ENCODE measurements at regions not wholly inside any gene's neighbourhood (a gene's known extent, or its start where the extent isn't known, plus 50 kb on each side); places are given as distances from the start of the nearest gene placed in this dataset.

GRCh38 chr2:64757126-64757525 lies 103.4 kb upstream of the SERTAD2 start:
- H3K27me3 Mint-ChIP-seq (ENCODE audit: low read depth, poor library complexity): peaks cover 26% of the 10 kb centered on the region
- TF ChIP-seq CTCF (IDR thresholded peaks at IDR 0.05): no peak

GRCh38 chr2:64760128-64760527 lies 106.4 kb upstream of the SERTAD2 start:
- Mint-ChIP-seq H3K9me3 (peaks cover 10% of the 10 kb centered on the region), H3K36me3 (ENCODE audit: low read depth) (no peaks in the 10 kb centered on the region), H3K27ac (peak overlapping the region; percentile 7), H3K4me3 (no peak overlapping the region), H3K27me3 (ENCODE audit: low read depth, poor library complexity) (peaks cover 21% of the 10 kb centered on the region), H3K4me1 (peaks cover 13% of the 10 kb centered on the region)
- TF ChIP-seq CTCF (IDR thresholded peaks at IDR 0.05): no peak
- no peak for DNase-seq

More at GRCh38 chr2:64757126-64757525, 103.4 kb upstream of the SERTAD2 start:
- no peaks in the 10 kb centered on the region for H3K36me3 Mint-ChIP-seq (ENCODE audit: low read depth)
- peaks cover 16% of the 10 kb centered on the region for H3K9me3 Mint-ChIP-seq
- no peak overlapping the region for H3K4me3 Mint-ChIP-seq
- no peak overlapping the region for H3K27ac Mint-ChIP-seq
- H3K4me1 Mint-ChIP-seq: peaks cover 20% of the 10 kb centered on the region
- DNase-seq: no peak

GRCh38 chr2:64762301-64762997 lies 108.7 kb upstream of the SERTAD2 start:
- Mint-ChIP-seq H3K4me1 (peaks cover 19% of the 10 kb centered on the region), H3K4me3 (no peak overlapping the region), H3K9me3 (no peaks in the 10 kb centered on the region), H3K36me3 (ENCODE audit: low read depth) (no peaks in the 10 kb centered on the region), H3K27me3 (ENCODE audit: low read depth, poor library complexity) (peaks cover 25% of the 10 kb centered on the region), H3K27ac (no peak overlapping the region)
- no peak for DNase-seq
- TF ChIP-seq CTCF (IDR thresholded peaks at IDR 0.05): no peak

GRCh38 chr2:64763126-64763525 lies 109.4 kb upstream of the SERTAD2 start:
- H3K36me3 Mint-ChIP-seq (ENCODE audit: low read depth): no peaks in the 10 kb centered on the region
- no peak overlapping the region for H3K4me3 Mint-ChIP-seq
- H3K4me1 Mint-ChIP-seq: peaks cover 23% of the 10 kb centered on the region
- DNase-seq: no peak
- H3K9me3 Mint-ChIP-seq: no peaks in the 10 kb centered on the region
- no peak overlapping the region for H3K27ac Mint-ChIP-seq
- peaks cover 28% of the 10 kb centered on the region for H3K27me3 Mint-ChIP-seq (ENCODE audit: low read depth, poor library complexity)
- TF ChIP-seq CTCF (IDR thresholded peaks at IDR 0.05): no peak

- Mint-ChIP-seq H3K4me3 (no peak overlapping the region), H3K27ac (no peak overlapping the region)
Observed at GRCh38 chr2:64765160-64765805, 111.6 kb upstream of the SERTAD2 start.

More at GRCh38 chr2:64765160-64765805, 111.6 kb upstream of the SERTAD2 start:
- no peaks in the 10 kb centered on the region for H3K9me3 Mint-ChIP-seq
- DNase-seq: no peak
- peaks cover 34% of the 10 kb centered on the region for H3K4me1 Mint-ChIP-seq
- H3K27me3 Mint-ChIP-seq (ENCODE audit: low read depth, poor library complexity): peaks cover 25% of the 10 kb centered on the region
- H3K36me3 Mint-ChIP-seq (ENCODE audit: low read depth): no peaks in the 10 kb centered on the region
- no peak for TF ChIP-seq CTCF (IDR thresholded peaks at IDR 0.05)
